HG03108 (cell line): ENCODE measurements at regions not wholly inside any gene's neighbourhood (a gene's known extent, or its start where the extent isn't known, plus 50 kb on each side); places are given as distances from the start of the nearest gene placed in this dataset.

Source experiments
- ATAC-seq: cut with Tn5 transposase; IDR thresholded peaks from one replicate; pipeline ENCODE4 v1.9.1; 2021; ENCODE audit warnings: moderate library complexity; ENCODE audit not compliant: unreplicated experiment

DNA sequence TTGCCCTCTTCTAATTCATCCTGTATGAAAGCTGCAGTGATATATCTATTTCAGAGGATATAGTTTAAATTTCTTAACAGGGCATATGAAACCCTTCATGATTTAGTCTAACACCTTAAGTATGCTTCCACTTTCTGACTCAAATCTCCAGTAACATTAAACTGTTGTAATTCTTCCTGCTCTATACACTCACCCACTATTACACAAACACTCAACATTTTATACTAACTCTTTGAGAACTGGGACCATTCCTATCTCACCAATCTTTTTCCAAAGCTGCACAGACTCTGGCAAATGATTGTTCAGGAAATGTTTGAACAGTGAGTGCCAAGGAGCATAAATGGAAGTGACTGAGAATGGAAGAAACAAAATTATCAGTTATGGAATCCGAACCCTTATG lies 560.4 kb upstream of the DPPA4 start:
- ATAC-seq, result no peak

- no peak for ATAC-seq
Measured at GRCh38 chr3:109899925-109900324, 562.6 kb upstream of the DPPA4 start.

DNA sequence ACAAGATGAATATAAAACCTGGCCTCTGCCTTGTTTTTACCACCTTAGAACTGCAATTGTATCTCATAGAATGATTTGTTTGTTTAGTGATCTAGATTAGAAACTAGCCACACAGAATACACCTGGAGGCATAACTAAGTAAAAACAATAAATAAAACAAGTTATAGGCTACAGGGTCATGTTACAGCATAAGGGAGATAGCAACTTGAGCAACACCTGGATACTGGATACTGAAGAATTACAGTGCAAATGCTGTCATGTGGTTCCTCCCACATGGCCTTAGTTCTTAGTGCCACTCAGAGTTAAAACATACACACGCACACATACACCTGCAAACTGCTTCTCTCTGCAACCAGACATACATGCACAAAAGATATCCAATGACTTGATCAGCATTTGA lies 563.4 kb upstream of the DPPA4 start:
- ATAC-seq, result no peak

- no peak for ATAC-seq
Measured at GRCh38 chr3:109902549-109902948, 565.2 kb upstream of the DPPA4 start.

GRCh38 chr3:109903100-109903499 lies 565.8 kb upstream of the DPPA4 start:
- no peak for ATAC-seq

GRCh38 chr3:109910772-109911171 lies 573.4 kb upstream of the DPPA4 start:
- ATAC-seq, result no peak

DNA sequence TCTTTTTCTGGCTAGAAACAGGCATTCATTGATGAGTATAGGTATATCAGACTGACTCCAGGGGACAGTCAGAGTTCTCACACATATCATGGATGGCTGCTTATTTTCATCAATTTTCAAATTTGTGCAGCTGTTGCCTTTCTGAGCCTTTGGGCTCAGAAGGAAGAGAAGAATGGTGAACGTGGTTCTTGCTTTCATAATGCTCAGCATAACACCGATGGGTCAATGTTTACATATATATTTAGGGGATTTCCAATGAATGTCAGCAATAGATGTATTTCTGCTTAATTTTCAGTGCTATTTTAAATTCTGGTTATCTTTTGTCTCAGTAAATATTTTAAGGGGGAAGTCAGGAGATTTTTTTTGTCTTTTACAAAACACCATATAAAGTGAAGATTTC lies 581.4 kb upstream of the DPPA4 start:
- no peak for ATAC-seq

- ATAC-seq, result no peak
Measured at GRCh38 chr3:109920749-109921148, 583.4 kb upstream of the DPPA4 start.

DNA sequence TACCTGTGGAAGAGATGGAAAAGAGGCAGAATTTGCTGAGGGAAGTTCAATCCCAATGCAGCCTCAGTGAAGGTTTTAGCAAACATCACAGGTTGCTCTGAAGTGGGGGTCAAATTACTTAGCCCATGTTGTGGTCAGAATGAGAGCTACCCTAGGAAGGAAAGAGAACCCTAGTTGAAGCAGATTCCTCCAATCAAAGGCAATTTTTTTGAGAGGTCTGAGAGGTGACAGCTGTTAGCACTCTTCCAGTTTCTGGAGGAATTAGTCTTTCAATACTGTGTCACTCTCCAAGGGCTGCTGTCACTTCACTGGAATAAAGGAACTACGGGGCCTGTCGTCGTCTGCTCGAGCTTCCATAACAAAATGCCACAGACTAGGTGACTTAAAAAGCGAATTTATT lies 584.2 kb upstream of the DPPA4 start:
- no peak for ATAC-seq

DNA sequence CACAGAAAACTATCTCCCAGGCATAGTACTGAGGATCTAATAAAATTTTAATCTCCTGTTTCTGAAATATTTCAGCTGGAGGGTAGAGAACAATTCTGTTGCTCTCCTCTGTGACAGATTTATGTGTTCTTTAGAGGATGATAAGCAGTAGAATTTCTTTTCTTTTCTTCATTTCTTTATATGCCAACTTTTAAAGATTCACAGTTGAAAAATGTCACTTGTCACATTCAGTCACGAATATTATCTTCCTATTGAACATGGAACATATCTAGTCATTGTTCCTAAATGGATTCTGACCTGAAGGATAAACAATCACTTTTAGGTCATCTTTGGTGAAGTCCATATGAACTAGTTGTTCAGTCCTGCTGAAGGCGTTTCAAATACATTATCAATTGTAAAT lies 585.5 kb upstream of the DPPA4 start:
- no peak for ATAC-seq

- no peak for ATAC-seq
Measured at GRCh38 chr3:109923431-109923830, 586.1 kb upstream of the DPPA4 start.

DNA sequence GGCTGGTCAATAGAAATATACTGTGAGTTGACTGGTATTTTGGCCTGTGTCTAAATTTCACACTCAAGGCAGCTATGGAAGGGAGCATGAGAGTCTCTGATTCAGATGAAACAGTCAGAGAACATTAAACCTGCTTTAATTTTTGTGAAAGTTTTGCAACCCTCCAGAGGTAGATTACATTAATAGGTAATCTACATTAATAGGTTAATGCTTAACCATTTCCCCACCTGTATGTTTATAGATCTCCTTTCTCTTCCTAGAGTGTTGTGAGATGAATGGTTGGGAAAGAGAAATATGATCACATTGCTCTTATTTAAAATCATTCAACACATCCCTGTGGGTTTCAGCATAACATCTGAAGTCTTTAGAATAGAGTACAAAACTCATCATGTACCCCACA lies 586.9 kb upstream of the DPPA4 start:
- ATAC-seq, result no peak

DNA sequence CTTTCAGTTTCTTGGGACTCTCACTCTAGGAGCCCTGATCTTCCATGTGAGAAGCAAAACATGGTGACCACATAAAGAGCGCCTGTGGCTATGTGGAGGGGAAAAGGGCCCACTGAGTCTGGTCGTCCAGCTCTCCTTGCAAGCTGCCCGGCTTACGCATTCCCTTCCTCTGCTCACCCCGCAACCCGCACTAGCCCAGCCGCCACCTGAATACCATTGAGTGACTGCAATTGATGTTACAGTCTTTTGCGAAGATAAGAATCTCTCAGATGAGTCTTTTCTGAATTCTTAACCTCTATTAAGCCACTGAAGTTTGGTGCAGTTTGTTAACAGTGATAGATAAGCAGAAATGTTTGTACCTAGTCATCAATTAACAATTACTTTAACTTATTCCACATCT lies 589.0 kb upstream of the DPPA4 start:
- no peak for ATAC-seq

- ATAC-seq, result no peak
Measured at GRCh38 chr3:109927161-109927560, 589.8 kb upstream of the DPPA4 start.

DNA sequence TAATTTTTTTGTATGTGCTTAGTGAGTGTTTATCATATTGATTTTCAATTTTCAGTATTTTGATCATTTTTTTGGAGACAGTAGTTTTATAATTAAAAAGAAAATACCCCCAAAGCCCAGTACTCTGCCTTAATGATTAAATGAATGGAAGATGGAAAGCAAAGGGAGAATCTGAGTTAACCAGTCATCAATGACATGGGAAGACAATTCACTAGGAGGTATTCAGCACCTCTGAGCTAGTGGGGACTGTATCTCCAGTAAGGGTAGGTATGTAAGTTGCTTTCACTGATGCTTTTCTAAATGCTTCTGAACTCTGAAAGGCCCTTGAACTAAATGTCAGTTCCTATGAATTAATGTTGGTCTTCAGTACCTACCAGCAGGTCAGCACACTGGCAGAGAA lies 590.4 kb upstream of the DPPA4 start:
- no peak for ATAC-seq

- ATAC-seq, result no peak
Measured at GRCh38 chr3:109930582-109930981, 593.2 kb upstream of the DPPA4 start.

DNA sequence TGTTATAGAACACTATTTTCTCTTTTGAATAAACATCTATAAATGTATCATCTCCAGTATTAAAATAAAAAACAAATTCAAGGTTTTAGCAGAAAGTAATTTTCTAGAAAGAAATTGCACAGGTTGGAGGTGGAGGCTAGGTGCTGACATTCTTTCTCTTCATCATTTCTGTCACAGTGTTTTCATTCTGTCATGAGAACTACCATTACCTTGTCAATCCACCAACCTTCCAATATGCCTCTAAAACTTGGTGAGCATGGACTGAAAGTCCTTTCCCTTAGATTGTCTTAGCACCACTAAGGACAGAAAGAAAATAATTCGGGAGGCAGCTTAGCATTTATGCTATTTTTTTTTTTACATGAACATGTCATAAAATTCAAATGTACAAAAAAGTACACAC lies 596.2 kb upstream of the DPPA4 start:
- ATAC-seq, result no peak

DNA sequence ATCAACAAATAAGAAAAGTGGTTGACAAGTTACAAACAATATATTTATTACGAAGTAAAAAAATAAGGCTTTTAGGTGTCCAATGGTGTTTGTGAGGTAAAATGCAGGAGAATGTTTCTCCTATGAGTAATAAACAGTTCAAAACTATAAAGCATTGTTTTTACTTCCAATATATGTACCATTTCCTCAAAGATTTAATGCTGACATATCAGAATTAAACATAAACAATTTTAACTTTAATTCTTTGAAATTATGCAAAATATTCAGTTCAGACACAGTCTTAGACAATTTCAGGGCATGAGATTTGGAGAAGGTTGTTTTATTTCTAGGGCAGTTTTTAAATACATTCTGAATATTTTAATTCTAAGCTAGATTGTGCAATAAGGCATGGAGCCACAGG lies 602.5 kb upstream of the DPPA4 start:
- no peak for ATAC-seq

GRCh38 chr3:109943181-109943580 lies 605.8 kb upstream of the DPPA4 start:
- ATAC-seq, result no peak

- ATAC-seq, result no peak
Measured at GRCh38 chr3:109944836-109945235, 607.5 kb upstream of the DPPA4 start.

- no peak for ATAC-seq
Measured at GRCh38 chr3:109952924-109953323, 615.6 kb upstream of the DPPA4 start.

DNA sequence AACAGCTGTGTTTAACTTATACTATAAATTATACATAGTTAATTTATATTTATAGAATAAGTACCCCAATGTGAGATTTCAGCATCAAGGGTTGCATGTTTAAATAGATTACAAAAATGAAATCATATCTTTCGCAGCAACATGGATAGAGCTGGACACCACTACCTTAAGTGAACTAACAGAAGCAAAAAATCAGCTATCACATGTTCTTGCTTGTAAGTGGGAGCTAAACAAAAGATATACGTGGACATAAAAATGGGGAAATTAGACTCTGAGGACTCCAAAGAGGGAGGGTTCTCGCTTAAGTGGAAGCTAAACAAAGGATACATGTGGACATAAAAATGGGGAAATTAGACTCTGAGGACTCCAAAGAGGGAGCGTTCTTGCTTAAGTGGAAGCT lies 626.5 kb upstream of the DPPA4 start:
- ATAC-seq, result no peak

GRCh38 chr3:109973733-109974132 lies 636.4 kb upstream of the DPPA4 start:
- ATAC-seq, result no peak

GRCh38 chr3:109977897-109978296 lies 640.6 kb upstream of the DPPA4 start:
- ATAC-seq, result no peak
